Sigmoid colon (tissue), 4 donors: ENCODE measurements at regions not wholly inside any gene's neighbourhood (a gene's known extent, or its start where the extent isn't known, plus 50 kb on each side); places are given as distances from the start of the nearest gene placed in this dataset.

Experiments used
- EP300 ChIP-seq, 4 donors: sonication (generic); formaldehyde crosslinking; IDR thresholded peaks; one replicate each; pipeline ENCODE4 v1.6.1; 2017; ENCODE audit warnings: antibody characterized with exemption in 4 of 4
- POLR2A ChIP-seq, 2 donors: fragments of 450-650 bp; IDR thresholded peaks; one replicate each; pipeline ENCODE4 v1.6.1; 2016; ENCODE audit warnings: antibody characterized with exemption in 2 of 2, mild to moderate bottlenecking in 2 of 2, moderate library complexity in 2 of 2
- POLR2AphosphoS5 ChIP-seq, 4 donors: sonication (generic); formaldehyde crosslinking; IDR thresholded peaks; one replicate each; pipeline ENCODE4 v1.6.1; 2017; ENCODE audit warnings: antibody characterized with exemption in 4 of 4
- TF ChIP-seq, protein P1 (sequence below), 4 experiments: fragments of 450-650 bp in 3 of 4; fragments of 200-600 bp in 1 of 4; IDR thresholded peaks; one replicate each; pipeline ENCODE4 v1.5.1; 2016 to 2019; ENCODE audit warnings: antibody characterized with exemption in 4 of 4, mild to moderate bottlenecking in 3 of 4, moderate library complexity in 2 of 4

GRCh38 chr18:75745147-75745546 is 317.6 kb upstream of the SMIM21 start:
- TF ChIP-seq, protein P1, sequence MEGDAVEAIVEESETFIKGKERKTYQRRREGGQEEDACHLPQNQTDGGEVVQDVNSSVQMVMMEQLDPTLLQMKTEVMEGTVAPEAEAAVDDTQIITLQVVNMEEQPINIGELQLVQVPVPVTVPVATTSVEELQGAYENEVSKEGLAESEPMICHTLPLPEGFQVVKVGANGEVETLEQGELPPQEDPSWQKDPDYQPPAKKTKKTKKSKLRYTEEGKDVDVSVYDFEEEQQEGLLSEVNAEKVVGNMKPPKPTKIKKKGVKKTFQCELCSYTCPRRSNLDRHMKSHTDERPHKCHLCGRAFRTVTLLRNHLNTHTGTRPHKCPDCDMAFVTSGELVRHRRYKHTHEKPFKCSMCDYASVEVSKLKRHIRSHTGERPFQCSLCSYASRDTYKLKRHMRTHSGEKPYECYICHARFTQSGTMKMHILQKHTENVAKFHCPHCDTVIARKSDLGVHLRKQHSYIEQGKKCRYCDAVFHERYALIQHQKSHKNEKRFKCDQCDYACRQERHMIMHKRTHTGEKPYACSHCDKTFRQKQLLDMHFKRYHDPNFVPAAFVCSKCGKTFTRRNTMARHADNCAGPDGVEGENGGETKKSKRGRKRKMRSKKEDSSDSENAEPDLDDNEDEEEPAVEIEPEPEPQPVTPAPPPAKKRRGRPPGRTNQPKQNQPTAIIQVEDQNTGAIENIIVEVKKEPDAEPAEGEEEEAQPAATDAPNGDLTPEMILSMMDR (IDR thresholded peaks at IDR 0.05), result no peak
- TF ChIP-seq POLR2A (IDR thresholded peaks at IDR 0.05) (no peak), EP300 (IDR thresholded peaks at IDR 0.05) (no peak), POLR2AphosphoS5 (IDR thresholded peaks at IDR 0.05) (no peak)
